Thyroid gland (tissue), 4 donors: ENCODE measurements at regions not wholly inside any gene's neighbourhood (a gene's known extent, or its start where the extent isn't known, plus 50 kb on each side); places are given as distances from the start of the nearest gene placed in this dataset.

Experiments
- DNase-seq, 2 donors: peaks; one replicate each; pipeline ENCODE4 v3.0.0-alpha.2; 2019
- H3K27ac ChIP-seq, 3 donors: fragments of 200-600 bp; sonication (generic); 1 replicate in 2 of 3; 2 replicates in 1 of 3; pipeline ENCODE4 v1.5.1; 2016 to 2019; ENCODE audit warnings: mild to moderate bottlenecking in 1 of 3, moderate library complexity in 1 of 3
- H3K27me3 ChIP-seq: fragments of 200-600 bp; sonication (generic); one replicate; pipeline ENCODE4 v1.5.1; 2019
- H3K36me3 ChIP-seq, 2 donors: fragments of 200-600 bp; sonication (generic); one replicate each; pipeline ENCODE4 v1.5.1; 2016 to 2019
- H3K4me1 ChIP-seq, 2 donors: fragments of 200-600 bp; sonication (generic); one replicate each; pipeline ENCODE4 v1.5.1; 2017 to 2019
- H3K4me3 ChIP-seq, 3 donors: fragments of 200-600 bp; sonication (generic); replicated peaks in 1 of 3; 1 replicate in 2 of 3; 2 replicates in 1 of 3; pipeline ENCODE4 v1.5.1; 2016; ENCODE audit warnings: mild to moderate bottlenecking in 1 of 3
- H3K9me3 ChIP-seq: fragments of 200-600 bp; sonication (generic); one replicate; pipeline ENCODE4 v1.5.1; 2017
- CTCF ChIP-seq, 6 experiments: fragments of 200-600 bp in 3 of 6; fragments of 450-650 bp in 3 of 6; sonication (generic) in 3 of 6; IDR thresholded peaks; one replicate each; pipeline ENCODE4 v1.5.1; 2016 to 2019; ENCODE audit warnings: antibody characterized with exemption in 6 of 6, mild to moderate bottlenecking in 2 of 6, inconsistent platforms in 1 of 6, moderate library complexity in 1 of 6
- POLR2A ChIP-seq, 2 donors: fragments of 450-650 bp; IDR thresholded peaks; one replicate each; pipeline ENCODE4 v1.6.1; 2017; ENCODE audit warnings: antibody characterized with exemption in 2 of 2, mild to moderate bottlenecking in 2 of 2, moderate library complexity in 1 of 2
- WGBS, 2 donors: methylation state at CpG; one replicate each; pipeline ENCODE4 v1.1.5; 2017; 5-methylcytosine and 5-hydroxymethylcytosine counted together
- intact Hi-C: fragments of 100-400 bp; cut with DNase I; formaldehyde crosslinking; loops from one replicate; pipeline ENCODE4 v1.15.1; 2023

- Histone ChIP-seq H3K4me1 (no peaks in the 10 kb centered on the region), H3K4me3 (no peak overlapping the region), H3K27me3 (no peaks in the 10 kb centered on the region), H3K9me3 (no peaks in the 10 kb centered on the region), H3K27ac (no peak overlapping the region), H3K36me3 (no peaks in the 10 kb centered on the region)
- TF ChIP-seq POLR2A (IDR thresholded peaks at IDR 0.05) (no peak), CTCF (IDR thresholded peaks at IDR 0.05) (no peak)
- no peak for DNase-seq
- intact Hi-C loops, result no loop called here
These were observed 494.6 kb upstream of the FAT3 start for GRCh38 chr11:91730057-91730456.

GRCh38 chr11:91717169-91717568 lies 507.4 kb upstream of the FAT3 start:
- no peak overlapping the region for H3K27ac ChIP-seq
- intact Hi-C loops, result no loop called here
- WGBS, 2 donors, result 46 to 52% methylated on average over 5 of the region's 5 CpGs

GRCh38 chr11:91707652-91708482 lies 516.8 kb upstream of the FAT3 start:
- Histone ChIP-seq H3K36me3 (no peaks in the 10 kb centered on the region), H3K4me1 (no peaks in the 10 kb centered on the region), H3K4me3 (no peak overlapping the region), H3K27me3 (no peaks in the 10 kb centered on the region), H3K9me3 (no peaks in the 10 kb centered on the region), H3K27ac (no peak overlapping the region)
- TF ChIP-seq POLR2A (IDR thresholded peaks at IDR 0.05) (no peak), CTCF (IDR thresholded peaks at IDR 0.05) (no peak)
- no peak for DNase-seq
- WGBS, 2 donors, result 41 to 42% methylated on average over 2 of the region's 2 CpGs
- intact Hi-C loops, result no loop called here

More at GRCh38 chr11:91717169-91717568, 507.4 kb upstream of the FAT3 start:
- no peaks in the 10 kb centered on the region for H3K27me3 ChIP-seq
- TF ChIP-seq POLR2A (IDR thresholded peaks at IDR 0.05), result no peak
- no peak for TF ChIP-seq CTCF (IDR thresholded peaks at IDR 0.05)
- H3K9me3 ChIP-seq, result no peaks in the 10 kb centered on the region
- H3K4me3 ChIP-seq, result no peak overlapping the region
- no peaks in the 10 kb centered on the region for H3K4me1 ChIP-seq
- no peak for DNase-seq
- H3K36me3 ChIP-seq, result no peaks in the 10 kb centered on the region

GRCh38 chr11:91703042-91703441 lies 521.6 kb upstream of the FAT3 start:
- Histone ChIP-seq H3K36me3 (no peaks in the 10 kb centered on the region), H3K9me3 (no peaks in the 10 kb centered on the region), H3K4me3 (no peak overlapping the region), H3K27me3 (no peaks in the 10 kb centered on the region), H3K4me1 (no peaks in the 10 kb centered on the region), H3K27ac (no peak overlapping the region)
- TF ChIP-seq POLR2A (IDR thresholded peaks at IDR 0.05), result no peak
- TF ChIP-seq CTCF (IDR thresholded peaks at IDR 0.05), result no peak
- 92 to 94% methylated on average over 1 of the region's 1 CpG for WGBS, 2 donors
- DNase-seq, result no peak
- intact Hi-C loops, result no loop called here

DNA sequence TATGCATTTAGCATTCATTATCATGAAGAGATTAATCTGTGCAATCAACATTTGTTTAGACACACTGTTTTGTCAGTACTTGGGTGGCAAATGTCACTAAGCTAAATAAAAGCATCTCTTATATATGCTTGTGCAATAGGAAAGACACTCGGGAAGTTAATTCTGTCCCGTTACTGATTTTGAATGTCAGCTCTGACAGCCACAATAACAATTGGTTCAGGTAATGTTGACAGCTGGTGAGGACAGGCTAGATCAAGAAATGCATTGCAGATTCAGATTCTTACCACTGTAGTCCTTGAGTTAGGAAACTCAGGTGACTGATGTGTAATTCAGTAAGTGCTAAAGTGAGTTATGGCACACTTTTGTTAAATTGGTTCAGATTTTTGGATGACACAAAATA lies 523.8 kb upstream of the FAT3 start:
- H3K36me3 ChIP-seq, result no peaks in the 10 kb centered on the region
- H3K4me1 ChIP-seq, result no peaks in the 10 kb centered on the region
- no peak for DNase-seq
- 80 to 81% methylated on average over 2 of the region's 2 CpGs for WGBS, 2 donors
- intact Hi-C loops, result no loop called here
- H3K4me3 ChIP-seq, result no peak overlapping the region
- TF ChIP-seq CTCF (IDR thresholded peaks at IDR 0.05), result no peak
- TF ChIP-seq POLR2A (IDR thresholded peaks at IDR 0.05), result no peak
- H3K27ac ChIP-seq, result no peak overlapping the region
- H3K27me3 ChIP-seq, result no peaks in the 10 kb centered on the region
- no peaks in the 10 kb centered on the region for H3K9me3 ChIP-seq
